Duodenal mucosa (tissue), 2 donors: ENCODE measurements at regions not wholly inside any gene's neighbourhood (a gene's known extent, or its start where the extent isn't known, plus 50 kb on each side); places are given as distances from the start of the nearest gene placed in this dataset.

Source experiments
- H3K27ac ChIP-seq: one replicate; pipeline ENCODE4 v1.7.0; 2013; ENCODE audit warnings: low read depth, low read length
- H3K27me3 ChIP-seq, 2 donors: one replicate each; pipeline ENCODE4 v1.7.0; 2013; ENCODE audit warnings: low read length in 2 of 2, control low read depth in 1 of 2; ENCODE audit not compliant: insufficient read depth in 2 of 2, control insufficient read depth in 1 of 2
- H3K36me3 ChIP-seq, 2 donors: one replicate each; pipeline ENCODE4 v1.7.0; 2013; ENCODE audit warnings: low read length in 2 of 2, control low read depth in 1 of 2; ENCODE audit not compliant: insufficient read depth in 2 of 2, control insufficient read depth in 1 of 2
- H3K4me1 ChIP-seq, 2 donors: one replicate each; pipeline ENCODE4 v1.7.0; 2013; ENCODE audit warnings: low read length in 2 of 2, control low read depth in 1 of 2; ENCODE audit not compliant: insufficient read depth in 2 of 2, control insufficient read depth in 1 of 2
- H3K4me3 ChIP-seq, 2 donors: one replicate each; pipeline ENCODE4 v1.7.0; 2013; ENCODE audit warnings: low read length in 2 of 2, low read depth in 1 of 2
- H3K9ac ChIP-seq, 2 donors: one replicate each; pipeline ENCODE4 v1.7.0; 2013; ENCODE audit warnings: low read length in 2 of 2, low read depth in 1 of 2
- H3K9me3 ChIP-seq, 2 donors: one replicate each; pipeline ENCODE4 v1.7.0; 2013; ENCODE audit warnings: low read length in 2 of 2, control low read depth in 1 of 2; ENCODE audit not compliant: control insufficient read depth in 1 of 2

DNA sequence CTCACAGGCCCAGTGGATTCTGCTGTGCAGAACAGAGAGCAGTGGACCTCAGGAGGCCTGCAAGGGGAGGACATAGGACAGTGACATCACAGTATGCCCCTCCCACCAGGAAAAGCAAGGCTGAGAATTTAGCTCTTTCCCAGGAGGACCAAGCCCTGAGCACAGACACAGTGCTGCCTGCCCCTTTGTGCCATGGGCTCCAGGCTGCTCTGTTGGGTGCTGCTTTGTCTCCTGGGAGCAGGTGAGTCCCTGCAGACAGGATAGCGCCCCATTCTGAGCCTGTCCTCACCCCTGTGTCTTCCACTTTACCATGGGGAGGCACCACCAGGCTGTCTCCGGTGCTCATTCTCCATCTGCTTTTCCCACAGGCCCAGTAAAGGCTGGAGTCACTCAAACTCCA, 63.0 kb upstream of the PRSS58 start:
- no peaks in the 10 kb centered on the region for H3K27me3 ChIP-seq
- H3K4me3 ChIP-seq = no peak overlapping the region
- no peaks in the 10 kb centered on the region for H3K9me3 ChIP-seq
- no peaks in the 10 kb centered on the region for H3K4me1 ChIP-seq
- no peaks in the 10 kb centered on the region for H3K36me3 ChIP-seq
- no peak overlapping the region for H3K27ac ChIP-seq
- no peak overlapping the region for H3K9ac ChIP-seq

GRCh38 chr7:142319970-142320369, 62.1 kb upstream of the PRSS58 start:
- no peak overlapping the region for H3K9ac ChIP-seq
- no peak overlapping the region for H3K27ac ChIP-seq
- H3K9me3 ChIP-seq = no peaks in the 10 kb centered on the region
- no peaks in the 10 kb centered on the region for H3K27me3 ChIP-seq
- H3K4me1 ChIP-seq = no peaks in the 10 kb centered on the region
- no peak overlapping the region for H3K4me3 ChIP-seq
- H3K36me3 ChIP-seq = no peaks in the 10 kb centered on the region

DNA sequence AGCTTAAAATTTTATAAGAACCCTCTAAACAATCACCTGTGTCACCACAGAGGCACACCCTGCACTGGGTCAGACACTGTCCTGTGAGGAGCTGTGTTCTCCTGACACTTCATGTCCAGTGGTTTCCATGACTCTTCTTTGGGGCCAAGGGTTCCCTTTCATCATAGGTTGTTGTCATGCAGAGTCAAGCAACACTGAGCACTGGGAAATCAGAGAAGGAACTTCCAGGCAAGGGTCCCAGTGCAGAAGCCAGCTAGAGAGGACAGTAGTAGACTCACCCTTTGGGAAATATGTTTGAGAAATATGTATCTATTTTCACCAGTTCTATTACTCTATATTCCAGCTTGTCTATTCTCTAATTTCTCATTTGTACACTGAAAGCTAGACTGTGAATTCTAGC, 56.4 kb upstream of the PRSS58 start:
- Histone ChIP-seq H3K36me3 (no peaks in the 10 kb centered on the region), H3K27me3 (no peaks in the 10 kb centered on the region), H3K27ac (no peak overlapping the region), H3K9me3 (no peaks in the 10 kb centered on the region), H3K4me1 (no peaks in the 10 kb centered on the region), H3K9ac (no peak overlapping the region), H3K4me3 (no peak overlapping the region)

- H3K27ac ChIP-seq = no peak overlapping the region
- H3K27me3 ChIP-seq = peaks cover 0 to under 1% of the 10 kb centered on the region in 2 donors
- no peaks in the 10 kb centered on the region for H3K36me3 ChIP-seq
- H3K9ac ChIP-seq = no peak overlapping the region
- H3K9me3 ChIP-seq = no peaks in the 10 kb centered on the region
- H3K4me1 ChIP-seq = no peaks in the 10 kb centered on the region
- no peak overlapping the region for H3K4me3 ChIP-seq
Measured at GRCh38 chr7:142313528-142313927, 55.7 kb upstream of the PRSS58 start.

GRCh38 chr7:142311876-142312275, 54.0 kb upstream of the PRSS58 start:
- H3K4me1 ChIP-seq = no peaks in the 10 kb centered on the region
- no peak overlapping the region for H3K9ac ChIP-seq
- H3K27me3 ChIP-seq = peaks cover 0 to 4% of the 10 kb centered on the region in 2 donors
- H3K27ac ChIP-seq = no peak overlapping the region
- no peak overlapping the region for H3K4me3 ChIP-seq
- H3K9me3 ChIP-seq = no peaks in the 10 kb centered on the region
- no peaks in the 10 kb centered on the region for H3K36me3 ChIP-seq

- Histone ChIP-seq H3K4me3 (no peak overlapping the region), H3K9me3 (no peaks in the 10 kb centered on the region), H3K9ac (no peak overlapping the region), H3K4me1 (no peaks in the 10 kb centered on the region), H3K27me3 (peaks cover 0 to 4% of the 10 kb centered on the region in 2 donors), H3K36me3 (no peaks in the 10 kb centered on the region), H3K27ac (no peak overlapping the region)
Measured at GRCh38 chr7:142308918-142309317, 51.1 kb upstream of the PRSS58 start.

DNA sequence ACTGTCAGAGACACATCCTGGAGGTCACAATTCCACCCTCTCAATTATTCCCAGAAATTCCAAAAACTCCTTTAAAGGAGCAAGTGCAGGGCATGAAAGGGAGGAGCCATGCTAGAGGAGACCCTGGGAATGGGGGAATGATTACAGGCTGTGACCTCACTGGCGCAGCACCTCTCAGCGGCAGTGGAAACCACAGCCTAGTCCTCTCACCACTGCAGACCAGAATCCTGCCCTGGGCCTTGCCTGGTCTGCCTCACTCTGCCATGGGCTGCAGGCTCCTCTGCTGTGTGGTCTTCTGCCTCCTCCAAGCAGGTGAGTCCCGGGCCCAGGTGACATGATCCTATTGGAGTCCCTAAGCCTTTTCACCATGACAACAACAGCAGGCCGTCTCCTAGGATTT, 50.5 kb upstream of the PRSS58 start:
- Histone ChIP-seq H3K9me3 (no peaks in the 10 kb centered on the region), H3K27me3 (peaks cover 0 to 4% of the 10 kb centered on the region in 2 donors), H3K4me1 (no peaks in the 10 kb centered on the region), H3K36me3 (no peaks in the 10 kb centered on the region), H3K27ac (no peak overlapping the region), H3K4me3 (no peak overlapping the region), H3K9ac (no peak overlapping the region)
